WTC11 (cell line): ENCODE measurements at regions not wholly inside any gene's neighbourhood (a gene's known extent, or its start where the extent isn't known, plus 50 kb on each side); places are given as distances from the start of the nearest gene placed in this dataset.

ENCODE experiments used
- ARID4B ChIP-seq: sonication (generic); formaldehyde crosslinking; IDR thresholded peaks from 2 replicates; pipeline ENCODE4 v1.8.0; 2023; ENCODE audit warnings: missing genetic modification reagents, mild to moderate bottlenecking, borderline replicate concordance
- ATF3 ChIP-seq: sonication (generic); formaldehyde crosslinking; conservative IDR thresholded peaks from 2 replicates; pipeline ENCODE4 v1.8.1; 2022; ENCODE audit warnings: mild to moderate bottlenecking, missing genetic modification reagents
- ATF6 ChIP-seq: sonication (generic); formaldehyde crosslinking; IDR thresholded peaks from 2 replicates; pipeline ENCODE4 v1.8.1; 2023; ENCODE audit warnings: mild to moderate bottlenecking, missing genetic modification reagents
- CBFB ChIP-seq: sonication (generic); formaldehyde crosslinking; IDR thresholded peaks from 2 replicates; pipeline ENCODE4 v1.8.1; 2022; ENCODE audit warnings: mild to moderate bottlenecking, low read depth, missing genetic modification reagents
- CREM ChIP-seq: sonication (generic); formaldehyde crosslinking; IDR thresholded peaks from 2 replicates; pipeline ENCODE4 v1.8.1; 2022; ENCODE audit warnings: mild to moderate bottlenecking, missing genetic modification reagents, moderate library complexity
- CTCF ChIP-seq: fragments of 200-600 bp; IDR thresholded peaks from 2 replicates; pipeline ENCODE4 v1.8.0; 2022; ENCODE audit warnings: antibody characterized with exemption
- MYBL2 ChIP-seq: sonication (generic); formaldehyde crosslinking; IDR thresholded peaks from 2 replicates; pipeline ENCODE4 v1.8.1; 2023; ENCODE audit warnings: mild to moderate bottlenecking, moderate library complexity, missing genetic modification reagents
- NFE2L1 ChIP-seq: sonication (generic); formaldehyde crosslinking; IDR thresholded peaks from 2 replicates; pipeline ENCODE4 v1.8.1; 2023; ENCODE audit warnings: missing genetic modification reagents
- NR1H2 ChIP-seq: sonication (generic); formaldehyde crosslinking; IDR thresholded peaks from 2 replicates; pipeline ENCODE4 v1.9.0; 2021; ENCODE audit warnings: mild to moderate bottlenecking, moderate library complexity, missing genetic modification reagents
- ZBTB21 ChIP-seq: sonication (generic); formaldehyde crosslinking; IDR thresholded peaks from 2 replicates; pipeline ENCODE4 v1.8.1; 2023; ENCODE audit warnings: mild to moderate bottlenecking, missing genetic modification reagents, borderline replicate concordance
- ZNF121 ChIP-seq: sonication (generic); formaldehyde crosslinking; IDR thresholded peaks from 2 replicates; pipeline ENCODE4 v1.8.0; 2023; ENCODE audit warnings: missing genetic modification reagents
- ZNF263 ChIP-seq: sonication (generic); formaldehyde crosslinking; IDR thresholded peaks from 2 replicates; pipeline ENCODE4 v1.8.1; 2022; ENCODE audit warnings: low read depth, mild to moderate bottlenecking, moderate library complexity, missing genetic modification reagents
- ZNF512 ChIP-seq: sonication (generic); formaldehyde crosslinking; IDR thresholded peaks from 2 replicates; pipeline ENCODE4 v1.8.1; 2022; ENCODE audit warnings: missing genetic modification reagents, borderline replicate concordance

- no peak for TF ChIP-seq CTCF
- no peak for TF ChIP-seq NR1H2 (CRISPR knock-in tag)
- TF ChIP-seq ZNF121 (CRISPR knock-in tag) = no peak
- TF ChIP-seq ZNF512 (CRISPR knock-in tag) = no peak
- no peak for TF ChIP-seq MYBL2 (CRISPR knock-in tag)
- TF ChIP-seq NFE2L1 (CRISPR knock-in tag) = no peak
- TF ChIP-seq ATF6 (CRISPR knock-in tag) = no peak
- TF ChIP-seq CREM = no peak
- TF ChIP-seq ARID4B (CRISPR knock-in tag) = no peak
- TF ChIP-seq CBFB = no peak
- no peak for TF ChIP-seq ATF3
- no peak for TF ChIP-seq ZNF263 (CRISPR knock-in tag)
- no peak for TF ChIP-seq ZBTB21 (CRISPR knock-in tag)
These were observed 82.8 kb upstream of the ZNF716 start for GRCh38 chr7:57367171-57367570.
